ENCODE measurements at regions not wholly inside any gene's neighbourhood (a gene's known extent, or its start where the extent isn't known, plus 50 kb on each side); places are given as distances from the start of the nearest gene placed in this dataset.

- DNase-seq (ENCODE audit: low spot score): no peak
- ATAC-seq: no peak
Measured at GRCh38 chr2:8046849-8047248, 635.0 kb upstream of the ID2 start.

- DNase-seq (ENCODE audit: low spot score) (no peak), ATAC-seq (no peak)
Measured at GRCh38 chr2:8049176-8049575, 632.7 kb upstream of the ID2 start.

GRCh38 chr2:8049851-8050571 lies 631.8 kb upstream of the ID2 start:
- no peak for ATAC-seq
- DNase-seq (ENCODE audit: low spot score): no peak

- no peak for ATAC-seq
- no peak for DNase-seq (ENCODE audit: low spot score)
Measured at GRCh38 chr2:8053216-8053615, 628.6 kb upstream of the ID2 start.

GRCh38 chr2:8054070-8054469 lies 627.8 kb upstream of the ID2 start:
- no peak for ATAC-seq
- DNase-seq (ENCODE audit: low spot score): no peak

- DNase-seq (ENCODE audit: low spot score) (no peak), ATAC-seq (peak; percentile 40)
Measured at GRCh38 chr2:8058652-8059051, 623.2 kb upstream of the ID2 start.

GRCh38 chr2:8059255-8059654 lies 622.6 kb upstream of the ID2 start:
- DNase-seq (ENCODE audit: low spot score): no peak
- no peak for ATAC-seq

- DNase-seq (ENCODE audit: low spot score): no peak
- no peak for ATAC-seq
Measured at GRCh38 chr2:8059794-8060193, 622.1 kb upstream of the ID2 start.

GRCh38 chr2:8061219-8061618 lies 620.6 kb upstream of the ID2 start:
- no peak for DNase-seq (ENCODE audit: low spot score)
- ATAC-seq: no peak

GRCh38 chr2:8064603-8065002 lies 617.3 kb upstream of the ID2 start:
- ATAC-seq (no peak), DNase-seq (ENCODE audit: low spot score) (no peak)

GRCh38 chr2:8065191-8065590 lies 616.7 kb upstream of the ID2 start:
- ATAC-seq: no peak

GRCh38 chr2:8067784-8068336 lies 614.0 kb upstream of the ID2 start:
- no peak for ATAC-seq
- no peak for DNase-seq (ENCODE audit: low spot score)

More at GRCh38 chr2:8065191-8065590, 616.7 kb upstream of the ID2 start:
- DNase-seq (ENCODE audit: low spot score): no peak

- ATAC-seq: no peak
- DNase-seq (ENCODE audit: low spot score): no peak
Measured at GRCh38 chr2:8072907-8073306, 608.9 kb upstream of the ID2 start.

GRCh38 chr2:8073916-8074315 lies 607.9 kb upstream of the ID2 start:
- no peak for DNase-seq (ENCODE audit: low spot score)
- no peak for ATAC-seq

GRCh38 chr2:8076448-8077342 lies 605.2 kb upstream of the ID2 start:
- ATAC-seq (peak; percentile 23), DNase-seq (ENCODE audit: low spot score) (no peak)

GRCh38 chr2:8078705-8079104 lies 603.2 kb upstream of the ID2 start:
- ATAC-seq (no peak), DNase-seq (ENCODE audit: low spot score) (no peak)

GRCh38 chr2:8080063-8080462 lies 601.8 kb upstream of the ID2 start:
- DNase-seq (ENCODE audit: low spot score): no peak
- ATAC-seq: no peak

- DNase-seq (ENCODE audit: low spot score) (no peak), ATAC-seq (no peak)
Measured at GRCh38 chr2:8081130-8081529, 600.7 kb upstream of the ID2 start.

- DNase-seq (ENCODE audit: low spot score): no peak
- no peak for ATAC-seq
Measured at GRCh38 chr2:8082840-8083239, 599.0 kb upstream of the ID2 start.

- ATAC-seq (no peak), DNase-seq (ENCODE audit: low spot score) (no peak)
Measured at GRCh38 chr2:8086357-8086756, 595.5 kb upstream of the ID2 start.

- ATAC-seq: no peak
- no peak for DNase-seq (ENCODE audit: low spot score)
Measured at GRCh38 chr2:8086796-8087479, 594.9 kb upstream of the ID2 start.
